ENCODE measurements at regions not wholly inside any gene's neighbourhood (a gene's known extent, or its start where the extent isn't known, plus 50 kb on each side); places are given as distances from the start of the nearest gene placed in this dataset.
A peak's percentile ranks its signal among the peaks of the same experiment; 100 is the strongest.

DNA sequence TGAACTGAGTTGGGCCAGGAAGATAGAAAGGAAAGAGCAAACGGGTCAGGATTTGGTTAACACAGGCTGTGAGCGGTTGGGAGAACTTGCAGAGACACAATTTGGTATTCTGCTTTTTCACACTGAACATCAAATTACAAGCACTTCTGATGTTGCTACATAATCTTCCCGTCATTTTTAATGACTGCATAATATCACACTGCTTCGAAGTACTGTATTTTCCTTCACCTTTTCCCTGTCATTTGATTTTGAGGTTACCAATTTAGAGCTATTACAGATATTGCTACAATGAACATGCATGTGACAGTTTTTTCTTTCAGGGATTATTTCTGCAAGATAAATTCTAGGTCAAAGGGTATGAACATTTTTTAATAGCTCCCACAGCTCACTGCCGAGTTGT, 71.4 kb upstream of the CPEB4 start:
- no peaks in the 10 kb centered on the region for H3K36me3 ChIP-seq (replicated peaks in 1 of 2; ENCODE audit: insufficient read depth in 1 of 2, low read depth in 2 of 2)
- no peak for TF ChIP-seq POLR2A (IDR thresholded peaks at IDR 0.05)
- TF ChIP-seq, protein P1, sequence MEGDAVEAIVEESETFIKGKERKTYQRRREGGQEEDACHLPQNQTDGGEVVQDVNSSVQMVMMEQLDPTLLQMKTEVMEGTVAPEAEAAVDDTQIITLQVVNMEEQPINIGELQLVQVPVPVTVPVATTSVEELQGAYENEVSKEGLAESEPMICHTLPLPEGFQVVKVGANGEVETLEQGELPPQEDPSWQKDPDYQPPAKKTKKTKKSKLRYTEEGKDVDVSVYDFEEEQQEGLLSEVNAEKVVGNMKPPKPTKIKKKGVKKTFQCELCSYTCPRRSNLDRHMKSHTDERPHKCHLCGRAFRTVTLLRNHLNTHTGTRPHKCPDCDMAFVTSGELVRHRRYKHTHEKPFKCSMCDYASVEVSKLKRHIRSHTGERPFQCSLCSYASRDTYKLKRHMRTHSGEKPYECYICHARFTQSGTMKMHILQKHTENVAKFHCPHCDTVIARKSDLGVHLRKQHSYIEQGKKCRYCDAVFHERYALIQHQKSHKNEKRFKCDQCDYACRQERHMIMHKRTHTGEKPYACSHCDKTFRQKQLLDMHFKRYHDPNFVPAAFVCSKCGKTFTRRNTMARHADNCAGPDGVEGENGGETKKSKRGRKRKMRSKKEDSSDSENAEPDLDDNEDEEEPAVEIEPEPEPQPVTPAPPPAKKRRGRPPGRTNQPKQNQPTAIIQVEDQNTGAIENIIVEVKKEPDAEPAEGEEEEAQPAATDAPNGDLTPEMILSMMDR (IDR thresholded peaks at IDR 0.05) = no peak
- H3K9me3 ChIP-seq = no peaks in the 10 kb centered on the region
- no peak overlapping the region for H3K4me3 ChIP-seq
- H3K27ac ChIP-seq = no peak overlapping the region
- no peaks in the 10 kb centered on the region for H3K4me1 ChIP-seq
- intact Hi-C loops (cut with DNase I) = no loop called here
- DNase-seq (no peak), ATAC-seq (no peak)
- 55 to 60% methylated on average over 5 of the region's 5 CpGs for WGBS, 2 donors
- no peaks in the 10 kb centered on the region for H3K27me3 ChIP-seq

DNA sequence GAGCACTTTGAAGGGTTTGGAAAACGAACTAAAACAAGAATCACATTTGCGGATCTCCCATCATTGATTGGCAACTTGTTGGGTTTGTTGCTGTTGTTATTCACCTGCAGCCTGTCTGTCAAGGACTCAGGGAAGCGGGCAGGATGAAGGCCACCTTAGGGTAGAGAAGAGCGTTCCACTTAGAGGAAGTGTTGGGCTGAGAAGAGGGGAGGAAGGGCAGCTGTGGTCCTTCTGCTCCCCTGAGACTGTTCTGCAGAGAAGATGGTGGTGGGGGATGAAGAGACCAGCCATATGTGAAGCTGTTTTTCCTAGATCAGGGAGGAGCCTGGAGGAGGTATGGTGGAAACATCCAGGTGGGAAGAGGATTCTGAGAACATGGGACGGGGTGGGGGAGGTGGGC, 70.6 kb upstream of the CPEB4 start:
- H3K27ac ChIP-seq = no peak overlapping the region
- ATAC-seq (no peak), DNase-seq (no peak)
- H3K4me3 ChIP-seq = no peak overlapping the region
- 93 to 94% methylated on average over 5 of the region's 5 CpGs for WGBS, 2 donors
- H3K36me3 ChIP-seq (replicated peaks in 1 of 2; ENCODE audit: insufficient read depth in 1 of 2, low read depth in 2 of 2) = no peaks in the 10 kb centered on the region
- H3K9me3 ChIP-seq = no peaks in the 10 kb centered on the region
- peaks cover 3% of the 10 kb centered on the region for H3K4me1 ChIP-seq
- intact Hi-C loops (cut with DNase I) = no loop called here
- no peaks in the 10 kb centered on the region for H3K27me3 ChIP-seq
- TF ChIP-seq, protein P1 (IDR thresholded peaks at IDR 0.05) = no peak
- TF ChIP-seq POLR2A (IDR thresholded peaks at IDR 0.05) = no peak

DNA sequence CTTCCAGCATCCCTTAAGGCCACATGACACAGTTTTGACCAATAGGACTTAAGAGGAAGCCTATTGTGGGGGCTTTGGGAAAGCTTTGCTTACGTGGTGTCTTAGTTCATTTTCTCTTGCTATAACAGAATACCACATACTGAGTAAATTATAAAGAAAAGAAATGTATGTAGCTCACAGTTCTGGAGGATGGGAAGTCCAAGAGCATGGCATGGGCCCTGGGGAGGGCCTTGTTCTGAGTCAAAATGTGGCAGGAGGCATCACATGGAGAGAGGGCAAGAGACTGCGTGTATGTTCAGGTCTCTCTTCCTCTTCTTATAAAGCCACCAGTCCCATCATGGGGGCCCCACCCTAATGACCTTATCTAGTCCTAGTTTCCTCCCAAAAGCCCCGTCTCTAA, 68.6 kb upstream of the CPEB4 start:
- no peak overlapping the region for H3K27ac ChIP-seq
- ATAC-seq (no peak), DNase-seq (no peak)
- intact Hi-C loops (cut with DNase I) = no loop called here
- peaks cover 19% of the 10 kb centered on the region for H3K4me1 ChIP-seq
- TF ChIP-seq POLR2A (IDR thresholded peaks at IDR 0.05) = no peak
- TF ChIP-seq, protein P1 (IDR thresholded peaks at IDR 0.05) = no peak
- 90 to 95% methylated on average over 3 of the region's 3 CpGs for WGBS, 2 donors
- no peaks in the 10 kb centered on the region for H3K9me3 ChIP-seq
- no peak overlapping the region for H3K4me3 ChIP-seq
- no peaks in the 10 kb centered on the region for H3K36me3 ChIP-seq (replicated peaks in 1 of 2; ENCODE audit: insufficient read depth in 1 of 2, low read depth in 2 of 2)
- no peaks in the 10 kb centered on the region for H3K27me3 ChIP-seq

DNA sequence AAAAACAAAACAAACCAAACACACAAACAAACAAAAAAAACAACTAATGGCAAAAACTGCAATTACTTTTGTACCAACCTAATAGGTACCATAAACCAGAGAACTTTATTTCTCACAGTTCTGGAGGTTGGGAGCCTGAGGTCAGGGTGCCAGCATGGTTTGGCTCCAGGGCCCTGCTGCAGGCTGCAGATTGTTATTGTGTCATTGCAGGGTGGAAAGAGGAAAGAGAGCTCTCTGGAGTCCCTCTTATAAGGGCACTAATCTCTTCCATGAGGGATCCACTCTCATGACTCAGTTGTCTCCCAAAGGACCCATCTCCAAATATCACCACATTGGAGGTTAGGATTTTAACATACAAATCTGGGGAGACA, 64.9 kb upstream of the CPEB4 start:
- intact Hi-C loops (cut with DNase I) = no loop called here
- Histone ChIP-seq H3K27ac (peak overlapping the region; percentile 77 to 84 (median 80)), H3K9me3 (no peaks in the 10 kb centered on the region), H3K4me3 (no peak overlapping the region), H3K4me1 (peaks cover 48% of the 10 kb centered on the region), H3K36me3 (replicated peaks in 1 of 2; ENCODE audit: insufficient read depth in 1 of 2, low read depth in 2 of 2) (no peaks in the 10 kb centered on the region), H3K27me3 (no peaks in the 10 kb centered on the region)
- TF ChIP-seq, protein P1 (IDR thresholded peaks at IDR 0.05) = no peak
- no peak for TF ChIP-seq POLR2A (IDR thresholded peaks at IDR 0.05)
- no peak for ATAC-seq
- no peak for DNase-seq

DNA sequence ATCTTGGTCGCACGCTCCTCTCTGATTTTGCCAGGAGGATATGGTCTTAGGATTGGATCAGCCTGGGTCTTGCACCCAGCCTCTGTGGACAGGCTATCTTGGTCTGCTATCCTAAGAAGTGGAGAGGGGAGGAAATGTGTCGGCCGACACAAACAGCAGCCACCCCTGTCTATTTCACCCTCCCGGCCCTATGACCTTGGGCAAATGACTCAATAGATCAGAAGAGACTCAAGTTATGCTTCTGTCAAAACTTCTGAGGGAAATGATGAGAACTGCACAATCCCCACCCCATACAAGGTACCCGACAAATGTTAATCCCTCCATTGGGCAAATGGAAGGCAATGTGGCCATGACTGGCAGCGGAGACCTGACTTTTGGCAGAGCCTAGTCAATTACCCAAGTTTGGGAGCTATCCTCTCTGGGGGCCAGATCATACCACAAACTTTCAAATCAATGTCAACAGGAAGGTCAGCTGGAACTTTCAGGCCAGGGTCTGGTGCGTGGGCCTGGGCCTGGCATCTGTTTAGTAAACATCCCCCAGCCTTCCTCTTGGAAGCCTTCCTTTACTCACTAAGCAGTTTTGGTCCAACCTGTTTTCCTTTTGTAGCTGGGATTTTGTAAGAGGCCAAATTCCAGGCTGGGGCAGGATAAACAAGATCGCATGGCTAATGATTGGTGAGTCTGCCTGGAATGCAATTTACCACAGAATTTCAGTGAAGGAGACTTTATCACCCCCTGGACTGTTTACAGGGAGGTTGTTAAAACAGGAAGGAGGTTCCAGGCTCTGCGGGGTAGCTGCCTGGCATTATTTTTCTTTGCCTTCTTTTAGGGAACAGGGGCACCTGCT, 64.2 kb upstream of the CPEB4 start:
- WGBS, 2 donors = 52 to 59% methylated on average over 10 of the region's 10 CpGs
- Histone ChIP-seq H3K27me3 (no peaks in the 10 kb centered on the region), H3K4me1 (peaks cover 48% of the 10 kb centered on the region), H3K27ac (peak overlapping the region; percentile 77 to 84 (median 80)), H3K36me3 (replicated peaks in 1 of 2; ENCODE audit: insufficient read depth in 1 of 2, low read depth in 2 of 2) (no peaks in the 10 kb centered on the region), H3K9me3 (no peaks in the 10 kb centered on the region), H3K4me3 (no peak overlapping the region)
- peak in 2 of 3 donors; percentile 38 to 49 for TF ChIP-seq POLR2A (IDR thresholded peaks at IDR 0.05)
- TF ChIP-seq, protein P1 (IDR thresholded peaks at IDR 0.05) = no peak
- intact Hi-C loops (cut with DNase I) = no loop called here
- ATAC-seq (peak; percentile 81), DNase-seq (peak; percentile 58 to 81 (median 68))

All from body of pancreas (tissue), 4 donors.